ENCODE measurements at regions not wholly inside any gene's neighbourhood (a gene's known extent, or its start where the extent isn't known, plus 50 kb on each side); places are given as distances from the start of the nearest gene placed in this dataset.

- TF ChIP-seq, protein P1, sequence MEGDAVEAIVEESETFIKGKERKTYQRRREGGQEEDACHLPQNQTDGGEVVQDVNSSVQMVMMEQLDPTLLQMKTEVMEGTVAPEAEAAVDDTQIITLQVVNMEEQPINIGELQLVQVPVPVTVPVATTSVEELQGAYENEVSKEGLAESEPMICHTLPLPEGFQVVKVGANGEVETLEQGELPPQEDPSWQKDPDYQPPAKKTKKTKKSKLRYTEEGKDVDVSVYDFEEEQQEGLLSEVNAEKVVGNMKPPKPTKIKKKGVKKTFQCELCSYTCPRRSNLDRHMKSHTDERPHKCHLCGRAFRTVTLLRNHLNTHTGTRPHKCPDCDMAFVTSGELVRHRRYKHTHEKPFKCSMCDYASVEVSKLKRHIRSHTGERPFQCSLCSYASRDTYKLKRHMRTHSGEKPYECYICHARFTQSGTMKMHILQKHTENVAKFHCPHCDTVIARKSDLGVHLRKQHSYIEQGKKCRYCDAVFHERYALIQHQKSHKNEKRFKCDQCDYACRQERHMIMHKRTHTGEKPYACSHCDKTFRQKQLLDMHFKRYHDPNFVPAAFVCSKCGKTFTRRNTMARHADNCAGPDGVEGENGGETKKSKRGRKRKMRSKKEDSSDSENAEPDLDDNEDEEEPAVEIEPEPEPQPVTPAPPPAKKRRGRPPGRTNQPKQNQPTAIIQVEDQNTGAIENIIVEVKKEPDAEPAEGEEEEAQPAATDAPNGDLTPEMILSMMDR (IDR thresholded peaks at IDR 0.05; ENCODE audit: low read depth, low read length): no peak
- DNase-seq: no peak
- Histone ChIP-seq H3K27me3 (ENCODE audit: insufficient read depth, low read depth, severe bottlenecking) (no peaks in the 10 kb centered on the region), H3K4me3 (ENCODE audit: low read depth, low read length) (no peak overlapping the region), H3K36me3 (no peaks in the 10 kb centered on the region), H3K27ac (no peak overlapping the region), H3K9me3 (ENCODE audit: severe bottlenecking) (peaks cover 4% of the 10 kb centered on the region)
Observed at GRCh38 chr13:74920361-74920760, 561.6 kb downstream of the TBC1D4 start.

GRCh38 chr13:74919914-74920313, 562.1 kb downstream of the TBC1D4 start:
- TF ChIP-seq, protein P1 (IDR thresholded peaks at IDR 0.05; ENCODE audit: low read depth, low read length): no peak
- peaks cover 4% of the 10 kb centered on the region for H3K9me3 ChIP-seq (ENCODE audit: severe bottlenecking)
- H3K27ac ChIP-seq: no peak overlapping the region
- DNase-seq: no peak
- H3K36me3 ChIP-seq: no peaks in the 10 kb centered on the region
- H3K4me3 ChIP-seq (ENCODE audit: low read depth, low read length): no peak overlapping the region
- no peaks in the 10 kb centered on the region for H3K27me3 ChIP-seq (ENCODE audit: insufficient read depth, low read depth, severe bottlenecking)

DNA sequence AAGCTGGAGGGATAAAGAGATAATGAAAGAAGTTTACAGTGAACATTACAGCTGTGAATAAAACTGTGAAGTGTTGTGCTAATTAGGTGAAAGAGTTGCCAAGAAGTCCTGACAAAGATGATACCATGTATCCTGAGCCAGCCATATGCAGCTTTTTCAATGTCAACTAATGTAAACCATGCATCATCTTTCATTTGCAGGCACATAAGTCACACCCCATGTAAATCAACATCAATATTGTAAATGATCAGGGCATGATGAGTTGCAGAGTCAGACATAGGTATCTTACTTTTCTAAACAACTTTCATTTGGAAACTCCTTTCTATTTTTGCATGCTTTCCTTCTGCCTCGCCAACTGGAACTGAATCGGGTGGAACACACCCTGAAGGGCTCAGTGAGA, 569.1 kb downstream of the TBC1D4 start:
- no peak overlapping the region for H3K4me3 ChIP-seq (ENCODE audit: low read depth, low read length)
- no peak for DNase-seq
- TF ChIP-seq, protein P1 (IDR thresholded peaks at IDR 0.05; ENCODE audit: low read depth, low read length): no peak
- H3K27ac ChIP-seq: no peak overlapping the region
- no peaks in the 10 kb centered on the region for H3K36me3 ChIP-seq
- H3K27me3 ChIP-seq (ENCODE audit: insufficient read depth, low read depth, severe bottlenecking): no peaks in the 10 kb centered on the region
- H3K9me3 ChIP-seq (ENCODE audit: severe bottlenecking): no peaks in the 10 kb centered on the region

DNA sequence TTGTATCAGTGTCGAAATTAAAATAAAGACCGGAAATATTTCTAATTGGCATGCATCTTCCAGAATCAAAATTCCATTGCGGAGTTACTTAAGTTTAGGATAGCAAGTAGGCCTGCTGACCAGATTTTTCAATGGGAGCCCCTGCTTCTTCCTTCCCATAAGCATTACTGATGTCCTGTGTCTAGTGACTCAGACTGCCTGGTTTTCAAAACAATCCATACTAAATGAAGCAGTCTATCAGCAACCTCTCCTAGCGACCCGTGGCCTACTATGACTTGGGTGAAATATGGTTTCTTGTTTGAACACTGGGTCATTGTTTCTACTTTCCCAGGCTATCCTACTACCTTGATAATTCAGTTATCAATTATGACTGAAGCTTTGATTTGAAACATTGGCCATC, 571.6 kb downstream of the TBC1D4 start:
- no peak for DNase-seq
- Histone ChIP-seq H3K36me3 (no peaks in the 10 kb centered on the region), H3K27ac (no peak overlapping the region), H3K27me3 (ENCODE audit: insufficient read depth, low read depth, severe bottlenecking) (no peaks in the 10 kb centered on the region), H3K9me3 (ENCODE audit: severe bottlenecking) (no peaks in the 10 kb centered on the region), H3K4me3 (ENCODE audit: low read depth, low read length) (no peak overlapping the region)
- TF ChIP-seq, protein P1 (IDR thresholded peaks at IDR 0.05; ENCODE audit: low read depth, low read length): no peak

DNA sequence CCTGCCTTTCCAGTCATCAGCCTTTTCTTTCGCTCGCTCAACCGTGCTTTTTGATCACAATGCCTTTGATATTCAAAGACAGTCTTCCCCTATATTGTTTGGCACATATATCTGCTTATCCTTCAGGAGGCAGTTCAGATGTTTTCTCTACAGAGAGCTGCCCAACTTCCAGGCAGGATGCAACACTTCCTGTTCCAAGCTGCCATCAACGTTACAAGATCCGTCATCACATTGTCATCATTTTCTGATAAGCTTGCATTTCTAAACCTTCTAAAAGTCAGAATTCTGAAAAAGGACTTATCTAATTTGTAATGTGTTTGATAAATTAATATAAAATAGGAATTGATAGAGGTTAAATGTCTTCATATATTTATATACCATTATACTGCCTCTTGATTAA, 574.2 kb downstream of the TBC1D4 start:
- Histone ChIP-seq H3K27me3 (ENCODE audit: insufficient read depth, low read depth, severe bottlenecking) (no peaks in the 10 kb centered on the region), H3K27ac (no peak overlapping the region), H3K4me3 (ENCODE audit: low read depth, low read length) (no peak overlapping the region), H3K9me3 (ENCODE audit: severe bottlenecking) (no peaks in the 10 kb centered on the region), H3K36me3 (no peaks in the 10 kb centered on the region)
- TF ChIP-seq, protein P1 (IDR thresholded peaks at IDR 0.05; ENCODE audit: low read depth, low read length): no peak
- DNase-seq: no peak

DNA sequence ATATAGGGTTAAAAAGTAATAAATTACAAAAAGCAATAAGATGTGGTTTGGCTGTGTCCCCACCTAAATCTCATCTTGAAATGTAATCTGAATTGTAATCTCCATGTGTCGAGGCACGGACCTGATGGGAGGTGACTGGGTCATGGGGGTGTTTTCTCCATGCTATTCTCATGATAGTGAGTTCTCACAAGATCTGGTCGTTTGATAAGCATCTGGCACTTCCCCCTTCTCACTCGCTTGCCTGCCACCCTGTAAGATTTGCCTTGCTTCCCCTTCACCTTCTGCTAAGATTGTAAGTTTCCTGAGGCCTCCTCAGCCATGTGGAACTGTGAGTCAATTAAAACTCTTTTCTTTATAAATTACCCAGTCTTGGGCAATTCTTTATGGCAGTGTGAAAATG, 577.4 kb downstream of the TBC1D4 start:
- DNase-seq: no peak

More for the DNA sequence above, 577.4 kb downstream of the TBC1D4 start:
- Histone ChIP-seq H3K9me3 (ENCODE audit: severe bottlenecking) (no peaks in the 10 kb centered on the region), H3K36me3 (no peaks in the 10 kb centered on the region), H3K27ac (no peak overlapping the region), H3K4me3 (ENCODE audit: low read depth, low read length) (no peak overlapping the region), H3K27me3 (ENCODE audit: insufficient read depth, low read depth, severe bottlenecking) (no peaks in the 10 kb centered on the region)
- TF ChIP-seq, protein P1 (IDR thresholded peaks at IDR 0.05; ENCODE audit: low read depth, low read length): no peak

Measured in WERI-Rb-1 (cell line).